Skeletal muscle satellite cell (primary cell): ENCODE measurements at regions not wholly inside any gene's neighbourhood (a gene's known extent, or its start where the extent isn't known, plus 50 kb on each side); places are given as distances from the start of the nearest gene placed in this dataset.

Experiments
- H3K27me3 ChIP-seq: 2 replicates; pipeline ENCODE4 v1.7.0; 2013; ENCODE audit warnings: low read length; ENCODE audit not compliant: control insufficient read depth, insufficient read depth
- H3K36me3 ChIP-seq: 2 replicates; pipeline ENCODE4 v1.7.0; 2013; ENCODE audit warnings: mild to moderate bottlenecking, control low read depth, low read length; ENCODE audit not compliant: insufficient read depth
- H3K4me1 ChIP-seq: 2 replicates; pipeline ENCODE4 v1.7.0; 2013; ENCODE audit warnings: low read length; ENCODE audit not compliant: control insufficient read depth, insufficient read depth
- H3K4me2 ChIP-seq: 2 replicates; pipeline ENCODE4 v1.7.0; 2013; ENCODE audit warnings: mild to moderate bottlenecking, low read length
- H3K4me3 ChIP-seq: 2 replicates; pipeline ENCODE4 v1.7.0; 2013; ENCODE audit warnings: low read length
- H3K9ac ChIP-seq: 2 replicates; pipeline ENCODE4 v1.7.0; 2013; ENCODE audit warnings: mild to moderate bottlenecking, low read depth, low read length, moderate library complexity
- H3K9me3 ChIP-seq: replicated peaks from 2 replicates; pipeline ENCODE4 v1.7.0; 2013; ENCODE audit warnings: mild to moderate bottlenecking, control low read depth, low read length

- H3K9ac ChIP-seq = no peak overlapping the region
- H3K9me3 ChIP-seq = no peaks in the 10 kb centered on the region
- H3K4me1 ChIP-seq = no peaks in the 10 kb centered on the region
- H3K4me2 ChIP-seq = no peak overlapping the region
- H3K27me3 ChIP-seq = peaks cover 15% of the 10 kb centered on the region
- no peak overlapping the region for H3K4me3 ChIP-seq
- no peaks in the 10 kb centered on the region for H3K36me3 ChIP-seq
Observed at GRCh38 chrX:45975633-45976032, 569.6 kb downstream of the ZNF674 start.

- Histone ChIP-seq H3K9ac (no peak overlapping the region), H3K4me3 (no peak overlapping the region), H3K9me3 (no peaks in the 10 kb centered on the region), H3K27me3 (peaks cover 15% of the 10 kb centered on the region), H3K4me1 (no peaks in the 10 kb centered on the region), H3K36me3 (no peaks in the 10 kb centered on the region), H3K4me2 (no peak overlapping the region)
Observed at GRCh38 chrX:45972636-45973035, 572.6 kb downstream of the ZNF674 start.

- no peak overlapping the region for H3K4me3 ChIP-seq
- no peaks in the 10 kb centered on the region for H3K36me3 ChIP-seq
- H3K27me3 ChIP-seq = peaks cover 9% of the 10 kb centered on the region
- no peaks in the 10 kb centered on the region for H3K9me3 ChIP-seq
- no peaks in the 10 kb centered on the region for H3K4me1 ChIP-seq
- no peak overlapping the region for H3K9ac ChIP-seq
- no peak overlapping the region for H3K4me2 ChIP-seq
Observed at GRCh38 chrX:45959567-45959966, 585.7 kb downstream of the ZNF674 start.

- Histone ChIP-seq H3K9me3 (no peaks in the 10 kb centered on the region), H3K9ac (no peak overlapping the region), H3K4me2 (no peak overlapping the region), H3K4me1 (no peaks in the 10 kb centered on the region), H3K27me3 (peaks cover 9% of the 10 kb centered on the region), H3K36me3 (no peaks in the 10 kb centered on the region), H3K4me3 (no peak overlapping the region)
Observed at GRCh38 chrX:45956191-45956870, 588.9 kb downstream of the ZNF674 start.

DNA sequence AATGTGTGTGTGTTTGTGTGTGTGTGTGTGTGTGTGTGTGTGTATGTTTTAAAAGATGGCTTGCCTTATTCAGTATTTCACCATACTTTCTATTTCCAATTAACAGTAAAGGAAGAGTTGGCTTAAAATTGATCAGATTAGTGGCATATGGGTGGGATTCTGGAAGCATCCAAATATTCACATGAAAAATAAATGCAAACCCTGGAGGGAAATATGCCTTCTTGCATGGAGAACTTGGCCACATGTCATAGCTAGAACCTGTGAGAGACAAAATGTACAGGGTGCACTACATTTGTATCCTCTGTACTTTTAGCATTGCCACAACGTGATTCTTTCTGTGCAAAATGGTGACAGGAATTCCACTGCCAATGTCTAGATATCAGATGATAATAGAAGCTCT lies 589.6 kb downstream of the ZNF674 start:
- Histone ChIP-seq H3K27me3 (peaks cover 14% of the 10 kb centered on the region), H3K4me3 (no peak overlapping the region), H3K4me1 (no peaks in the 10 kb centered on the region), H3K4me2 (no peak overlapping the region), H3K9ac (no peak overlapping the region), H3K9me3 (no peaks in the 10 kb centered on the region), H3K36me3 (no peaks in the 10 kb centered on the region)

GRCh38 chrX:45954026-45954425 lies 591.2 kb downstream of the ZNF674 start:
- Histone ChIP-seq H3K4me1 (no peaks in the 10 kb centered on the region), H3K9me3 (no peaks in the 10 kb centered on the region), H3K9ac (no peak overlapping the region), H3K27me3 (peaks cover 14% of the 10 kb centered on the region), H3K36me3 (no peaks in the 10 kb centered on the region), H3K4me3 (no peak overlapping the region), H3K4me2 (no peak overlapping the region)

- Histone ChIP-seq H3K4me3 (no peak overlapping the region), H3K9ac (no peak overlapping the region), H3K9me3 (no peaks in the 10 kb centered on the region), H3K36me3 (no peaks in the 10 kb centered on the region), H3K4me1 (no peaks in the 10 kb centered on the region), H3K27me3 (peaks cover 14% of the 10 kb centered on the region), H3K4me2 (no peak overlapping the region)
Observed at GRCh38 chrX:45952030-45952429, 593.2 kb downstream of the ZNF674 start.

DNA sequence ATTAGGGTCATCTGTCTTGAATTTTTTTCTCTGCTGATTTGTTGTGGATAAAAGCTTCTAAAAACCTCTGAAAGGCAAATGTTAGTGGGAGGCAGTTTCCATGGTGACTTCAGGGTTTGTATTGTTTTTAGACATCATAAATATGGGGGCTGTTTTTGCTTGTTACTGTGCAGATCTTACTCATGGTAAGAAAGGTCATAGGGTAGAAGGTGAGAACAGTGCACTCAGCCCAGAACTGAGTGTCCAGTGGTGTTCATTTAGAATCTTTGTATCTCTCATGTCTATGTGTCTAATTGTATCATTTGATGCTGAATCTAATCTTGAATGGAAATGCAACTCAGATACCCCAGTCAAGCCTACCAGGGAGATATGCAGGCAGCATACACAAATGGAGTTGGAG lies 609.8 kb downstream of the ZNF674 start:
- no peaks in the 10 kb centered on the region for H3K27me3 ChIP-seq
- no peak overlapping the region for H3K9ac ChIP-seq
- no peak overlapping the region for H3K4me2 ChIP-seq
- no peak overlapping the region for H3K4me3 ChIP-seq
- no peaks in the 10 kb centered on the region for H3K9me3 ChIP-seq
- H3K36me3 ChIP-seq = no peaks in the 10 kb centered on the region
- no peaks in the 10 kb centered on the region for H3K4me1 ChIP-seq

DNA sequence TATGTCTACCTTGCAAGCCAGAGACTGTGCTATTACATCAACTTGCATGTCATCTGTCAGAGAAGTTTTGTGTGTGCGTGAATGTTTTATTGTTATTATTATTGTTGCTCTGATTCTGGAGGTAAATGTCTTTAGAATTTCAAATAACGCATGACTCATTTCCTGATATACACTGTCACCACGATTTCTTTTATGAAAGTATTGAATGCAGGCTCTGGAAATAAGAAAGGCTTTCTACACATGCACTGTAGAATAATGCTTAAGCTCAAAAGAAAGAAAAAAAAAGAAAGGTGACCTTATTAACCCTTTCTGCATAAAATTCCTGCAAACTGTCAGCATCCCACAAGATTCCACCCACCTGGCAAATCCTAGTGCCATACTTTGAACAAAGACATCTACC lies 632.9 kb downstream of the ZNF674 start:
- H3K4me1 ChIP-seq = no peaks in the 10 kb centered on the region
- no peaks in the 10 kb centered on the region for H3K9me3 ChIP-seq
- no peak overlapping the region for H3K9ac ChIP-seq
- peaks cover 5% of the 10 kb centered on the region for H3K27me3 ChIP-seq
- H3K4me2 ChIP-seq = no peak overlapping the region
- no peak overlapping the region for H3K4me3 ChIP-seq
- H3K36me3 ChIP-seq = no peaks in the 10 kb centered on the region

DNA sequence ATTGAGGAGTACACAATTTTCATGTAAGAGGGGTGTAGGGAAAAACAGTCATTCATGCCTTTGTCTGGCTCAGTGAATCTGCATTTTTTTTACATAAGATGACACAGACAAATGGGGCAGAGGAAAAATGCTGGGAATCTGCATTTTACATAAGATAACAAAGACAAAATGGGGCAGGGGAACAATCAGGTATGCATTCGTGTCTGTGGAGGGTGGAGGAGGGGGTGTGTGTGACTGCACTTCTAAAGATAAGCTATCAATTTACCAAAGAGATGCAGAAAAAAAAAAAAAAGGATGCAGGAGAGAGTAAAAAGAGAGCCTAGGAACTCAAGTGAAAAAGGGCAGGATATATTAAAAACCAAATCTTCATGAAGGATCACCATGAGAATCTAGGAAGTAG lies 637.4 kb downstream of the ZNF674 start:
- Histone ChIP-seq H3K27me3 (peaks cover 16% of the 10 kb centered on the region), H3K36me3 (no peaks in the 10 kb centered on the region), H3K4me1 (no peaks in the 10 kb centered on the region), H3K4me3 (no peak overlapping the region), H3K4me2 (no peak overlapping the region), H3K9me3 (no peaks in the 10 kb centered on the region), H3K9ac (no peak overlapping the region)

- no peak overlapping the region for H3K9ac ChIP-seq
- H3K9me3 ChIP-seq = no peaks in the 10 kb centered on the region
- H3K36me3 ChIP-seq = no peaks in the 10 kb centered on the region
- H3K4me1 ChIP-seq = no peaks in the 10 kb centered on the region
- H3K4me3 ChIP-seq = no peak overlapping the region
- H3K27me3 ChIP-seq = peaks cover 16% of the 10 kb centered on the region
- no peak overlapping the region for H3K4me2 ChIP-seq
Observed at GRCh38 chrX:45903781-45904201, 641.4 kb downstream of the ZNF674 start.

DNA sequence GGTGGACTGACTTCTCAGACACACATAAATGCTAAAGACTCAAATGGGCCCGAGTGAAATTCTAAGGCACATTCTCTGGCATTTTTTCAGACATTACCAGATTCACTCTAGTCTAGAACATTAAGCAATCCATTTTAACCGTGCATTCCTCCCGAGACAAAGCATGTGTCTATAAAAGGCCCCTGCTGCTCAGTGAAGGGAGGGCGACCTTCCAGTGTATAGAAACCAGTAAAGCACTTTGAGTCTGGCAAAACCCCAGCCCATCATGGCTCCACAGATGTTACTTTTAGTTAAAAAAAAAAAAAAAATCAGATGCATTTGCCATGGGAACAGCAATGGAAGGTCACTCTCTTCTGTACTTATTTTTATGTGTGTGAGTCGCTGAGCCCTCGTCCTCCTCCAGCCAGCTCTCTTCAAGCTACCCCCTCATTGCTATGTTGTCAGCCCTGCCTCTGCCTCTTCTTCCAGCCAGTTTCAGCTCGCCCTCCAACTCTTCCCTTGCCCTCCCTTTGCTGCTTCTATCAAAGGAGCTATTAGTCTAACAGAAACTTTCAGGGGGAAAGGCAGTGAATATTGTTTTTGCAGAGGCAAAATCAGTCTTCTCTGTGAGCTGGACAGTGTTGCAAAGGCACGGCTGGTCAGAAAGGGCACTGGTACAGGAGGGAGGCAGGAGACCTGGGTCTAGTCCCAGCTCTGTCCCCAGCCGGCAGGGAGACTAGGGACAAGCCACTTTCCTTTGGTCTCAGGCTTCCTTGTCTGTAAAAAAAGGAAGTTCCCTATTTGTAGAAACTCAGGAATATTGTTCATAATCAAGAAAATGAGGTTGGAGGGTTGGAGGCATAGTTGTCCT lies 644.2 kb downstream of the ZNF674 start:
- H3K9ac ChIP-seq = no peak overlapping the region
- no peaks in the 10 kb centered on the region for H3K4me1 ChIP-seq
- no peaks in the 10 kb centered on the region for H3K9me3 ChIP-seq
- no peak overlapping the region for H3K4me2 ChIP-seq
- H3K36me3 ChIP-seq = no peaks in the 10 kb centered on the region
- peaks cover 16% of the 10 kb centered on the region for H3K27me3 ChIP-seq
- H3K4me3 ChIP-seq = no peak overlapping the region
